Uterus (tissue), 3 donors: ENCODE measurements at regions not wholly inside any gene's neighbourhood (a gene's known extent, or its start where the extent isn't known, plus 50 kb on each side); places are given as distances from the start of the nearest gene placed in this dataset.

Experiments used
- DNase-seq, 2 donors: peaks; one replicate each; pipeline ENCODE4 v3.0.0-alpha.2; 2019 to 2020
- H3K27ac ChIP-seq, 2 donors: fragments of 200-600 bp; sonication (generic); 1 replicate in 1 of 2; 2 replicates in 1 of 2; pipeline ENCODE4 v1.5.1; 2016 to 2018
- H3K27me3 ChIP-seq, 2 donors: fragments of 200-600 bp; sonication (generic); one replicate each; pipeline ENCODE4 v1.5.1; 2018 to 2019; ENCODE audit warnings: control low read depth in 1 of 2
- H3K36me3 ChIP-seq, 2 donors: fragments of 200-600 bp; sonication (generic); one replicate each; pipeline ENCODE4 v1.5.1; 2019; ENCODE audit warnings: control low read depth in 1 of 2
- H3K4me1 ChIP-seq, 2 donors: fragments of 200-600 bp; sonication (generic); one replicate each; pipeline ENCODE4 v1.5.1; 2018 to 2019; ENCODE audit warnings: control low read depth in 1 of 2
- H3K4me3 ChIP-seq, 2 donors: fragments of 200-600 bp; sonication (generic); 1 replicate in 1 of 2; 2 replicates in 1 of 2; pipeline ENCODE4 v1.5.1; 2018 to 2019; ENCODE audit warnings: mild to moderate bottlenecking in 1 of 2
- H3K9me3 ChIP-seq, 2 donors: fragments of 200-600 bp; sonication (generic); one replicate each; pipeline ENCODE4 v1.5.1; 2019; ENCODE audit warnings: control low read depth in 1 of 2
- POLR2A ChIP-seq, 2 donors: fragments of 450-650 bp; IDR thresholded peaks; one replicate each; pipeline ENCODE4 v1.6.1; 2016; ENCODE audit warnings: antibody characterized with exemption in 2 of 2, mild to moderate bottlenecking in 1 of 2, moderate library complexity in 1 of 2
- intact Hi-C: fragments of 100-400 bp; cut with DNase I; formaldehyde crosslinking; loops from one replicate; pipeline ENCODE4 v1.15.1; 2023; ENCODE audit warnings: low total_unique reads
- TF ChIP-seq, protein P1 (sequence below), 4 experiments: fragments of 200-600 bp in 2 of 4; fragments of 450-650 bp in 2 of 4; sonication (generic) in 2 of 4; IDR thresholded peaks; one replicate each; pipeline ENCODE4 v1.5.1; 2016 to 2019; ENCODE audit warnings: antibody characterized with exemption in 4 of 4, mild to moderate bottlenecking in 2 of 4, moderate library complexity in 1 of 4
- donor health status: DM: yes; HTN: yes; CAD: no.

GRCh38 chr13:34757441-34757840 is 184.6 kb upstream of the NBEA start:
- no peak for TF ChIP-seq POLR2A (IDR thresholded peaks at IDR 0.05)
- TF ChIP-seq, protein P1, sequence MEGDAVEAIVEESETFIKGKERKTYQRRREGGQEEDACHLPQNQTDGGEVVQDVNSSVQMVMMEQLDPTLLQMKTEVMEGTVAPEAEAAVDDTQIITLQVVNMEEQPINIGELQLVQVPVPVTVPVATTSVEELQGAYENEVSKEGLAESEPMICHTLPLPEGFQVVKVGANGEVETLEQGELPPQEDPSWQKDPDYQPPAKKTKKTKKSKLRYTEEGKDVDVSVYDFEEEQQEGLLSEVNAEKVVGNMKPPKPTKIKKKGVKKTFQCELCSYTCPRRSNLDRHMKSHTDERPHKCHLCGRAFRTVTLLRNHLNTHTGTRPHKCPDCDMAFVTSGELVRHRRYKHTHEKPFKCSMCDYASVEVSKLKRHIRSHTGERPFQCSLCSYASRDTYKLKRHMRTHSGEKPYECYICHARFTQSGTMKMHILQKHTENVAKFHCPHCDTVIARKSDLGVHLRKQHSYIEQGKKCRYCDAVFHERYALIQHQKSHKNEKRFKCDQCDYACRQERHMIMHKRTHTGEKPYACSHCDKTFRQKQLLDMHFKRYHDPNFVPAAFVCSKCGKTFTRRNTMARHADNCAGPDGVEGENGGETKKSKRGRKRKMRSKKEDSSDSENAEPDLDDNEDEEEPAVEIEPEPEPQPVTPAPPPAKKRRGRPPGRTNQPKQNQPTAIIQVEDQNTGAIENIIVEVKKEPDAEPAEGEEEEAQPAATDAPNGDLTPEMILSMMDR (IDR thresholded peaks at IDR 0.05): no peak
- no peak overlapping the region for H3K27ac ChIP-seq
- intact Hi-C loops: no loop called here
- H3K4me1 ChIP-seq: no peaks in the 10 kb centered on the region
- H3K36me3 ChIP-seq: peaks cover 0 to 5% of the 10 kb centered on the region in 2 donors
- H3K4me3 ChIP-seq: no peak overlapping the region
- H3K27me3 ChIP-seq: no peaks in the 10 kb centered on the region
- no peak for DNase-seq
- no peaks in the 10 kb centered on the region for H3K9me3 ChIP-seq

DNA sequence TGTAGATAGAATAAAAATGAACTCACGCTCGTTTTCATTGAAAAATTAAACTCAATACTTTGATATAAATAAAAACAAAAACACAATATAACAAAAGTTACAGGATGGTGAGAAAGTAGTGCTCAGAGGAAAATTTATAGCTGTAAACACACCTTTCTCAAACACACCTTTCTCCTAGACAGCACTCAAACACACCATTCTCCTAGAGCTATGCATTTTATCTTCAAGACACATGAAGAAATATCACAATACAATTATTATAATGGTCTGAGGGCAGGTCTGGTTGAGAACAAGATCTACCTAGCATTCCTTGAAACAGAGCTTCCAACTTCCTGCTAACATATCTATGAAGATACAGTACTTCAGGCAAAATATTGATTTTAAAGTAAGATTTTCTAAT is 183.4 kb upstream of the NBEA start:
- H3K4me3 ChIP-seq: no peak overlapping the region
- H3K4me1 ChIP-seq: no peaks in the 10 kb centered on the region
- no peak overlapping the region for H3K27ac ChIP-seq
- intact Hi-C loops: no loop called here
- H3K9me3 ChIP-seq: no peaks in the 10 kb centered on the region
- no peak for DNase-seq
- H3K27me3 ChIP-seq: no peaks in the 10 kb centered on the region
- peaks cover 0 to 5% of the 10 kb centered on the region in 2 donors for H3K36me3 ChIP-seq
- no peak for TF ChIP-seq POLR2A (IDR thresholded peaks at IDR 0.05)
- TF ChIP-seq, protein P1 (IDR thresholded peaks at IDR 0.05): no peak

- Histone ChIP-seq H3K4me3 (no peak overlapping the region), H3K27me3 (no peaks in the 10 kb centered on the region), H3K27ac (peak overlapping the region; percentile 71 to 86), H3K36me3 (no peaks in the 10 kb centered on the region), H3K9me3 (no peaks in the 10 kb centered on the region), H3K4me1 (no peaks in the 10 kb centered on the region)
- DNase-seq: peak in 1 of 2 donors; percentile 70
- TF ChIP-seq POLR2A (IDR thresholded peaks at IDR 0.05): no peak
- TF ChIP-seq, protein P1 (IDR thresholded peaks at IDR 0.05): no peak
- intact Hi-C loops: no loop called here
These were observed 179.8 kb upstream of the NBEA start for GRCh38 chr13:34762312-34762711.

DNA sequence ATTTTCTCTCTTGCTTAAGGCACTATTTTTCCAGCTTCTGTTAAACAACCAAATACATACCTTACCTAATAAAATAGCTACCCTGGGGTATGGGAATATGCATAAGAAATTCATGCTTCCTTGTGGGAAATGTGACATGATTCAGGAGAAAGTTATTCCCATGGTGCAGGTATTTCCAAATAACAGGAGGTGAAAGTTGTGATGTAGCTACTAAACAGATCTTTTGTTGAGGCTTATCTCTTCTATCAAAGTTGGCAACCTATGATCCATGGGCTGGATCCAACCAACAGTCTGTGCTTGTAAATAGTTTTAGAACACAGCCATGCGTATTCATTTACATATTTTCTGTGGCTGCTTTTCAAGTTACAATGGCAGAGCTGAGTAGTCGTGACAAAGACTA is 177.8 kb upstream of the NBEA start:
- H3K27ac ChIP-seq: peak overlapping the region; percentile 9 to 14
- H3K36me3 ChIP-seq: no peaks in the 10 kb centered on the region
- TF ChIP-seq POLR2A (IDR thresholded peaks at IDR 0.05): no peak
- TF ChIP-seq, protein P1 (IDR thresholded peaks at IDR 0.05): no peak
- no peaks in the 10 kb centered on the region for H3K9me3 ChIP-seq
- H3K4me3 ChIP-seq: no peak overlapping the region
- no peak for DNase-seq
- intact Hi-C loops: no loop called here
- H3K4me1 ChIP-seq: no peaks in the 10 kb centered on the region
- H3K27me3 ChIP-seq: no peaks in the 10 kb centered on the region

- H3K27me3 ChIP-seq: no peaks in the 10 kb centered on the region
- no peaks in the 10 kb centered on the region for H3K9me3 ChIP-seq
- H3K4me3 ChIP-seq: no peak overlapping the region
- no peaks in the 10 kb centered on the region for H3K4me1 ChIP-seq
- no peaks in the 10 kb centered on the region for H3K36me3 ChIP-seq
- intact Hi-C loops: no loop called here
- peak overlapping the region in 1 of 2 donors; percentile 5 for H3K27ac ChIP-seq
- DNase-seq: no peak
- TF ChIP-seq, protein P1 (IDR thresholded peaks at IDR 0.05): no peak
- no peak for TF ChIP-seq POLR2A (IDR thresholded peaks at IDR 0.05)
These were observed 176.5 kb upstream of the NBEA start for GRCh38 chr13:34765446-34766180.
